GM18867 (cell line): ENCODE measurements at regions not wholly inside any gene's neighbourhood (a gene's known extent, or its start where the extent isn't known, plus 50 kb on each side); places are given as distances from the start of the nearest gene placed in this dataset.
"Not testable (repeated sequence)": the region's sequence is repeated elsewhere in the genome, so short reads cannot be mapped to it uniquely, and the experiment has no call there.

Experiments used
- ATAC-seq: cut with Tn5 transposase; IDR thresholded peaks from one replicate; pipeline ENCODE4 v1.9.1; 2021; ENCODE audit warnings: mild to moderate bottlenecking, moderate library complexity; ENCODE audit not compliant: unreplicated experiment

DNA sequence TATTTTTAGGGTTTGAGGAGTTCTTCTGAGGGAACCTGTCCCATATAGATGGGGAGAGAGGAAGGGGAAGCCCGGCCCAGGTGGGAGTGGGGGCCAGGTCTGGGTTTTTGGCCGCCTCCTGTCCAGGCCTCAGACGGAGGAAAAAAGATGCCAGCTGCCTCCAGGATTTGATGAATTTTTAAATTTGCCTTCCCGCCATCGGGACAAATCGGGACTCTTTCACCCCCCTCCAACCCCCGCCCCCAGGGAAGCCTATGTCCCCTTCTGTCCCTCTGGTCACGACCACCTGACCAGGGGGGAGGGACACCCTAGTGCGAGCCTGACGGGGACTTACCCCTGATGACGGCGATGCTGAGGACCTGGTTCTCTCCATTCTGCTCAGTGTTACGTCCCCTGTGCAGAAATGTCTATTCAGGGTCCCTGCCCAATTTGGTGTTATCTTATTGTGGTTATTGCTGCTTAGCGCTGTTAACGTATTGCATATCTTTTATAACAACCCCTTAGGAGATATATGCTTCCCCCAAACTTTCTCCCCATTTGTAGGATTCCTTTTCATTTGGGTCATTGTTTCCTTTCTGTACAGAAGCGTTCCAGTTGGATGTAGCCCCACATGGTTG, 115.9 kb upstream of the GRK3 start:
- peak; percentile 26 for ATAC-seq

DNA sequence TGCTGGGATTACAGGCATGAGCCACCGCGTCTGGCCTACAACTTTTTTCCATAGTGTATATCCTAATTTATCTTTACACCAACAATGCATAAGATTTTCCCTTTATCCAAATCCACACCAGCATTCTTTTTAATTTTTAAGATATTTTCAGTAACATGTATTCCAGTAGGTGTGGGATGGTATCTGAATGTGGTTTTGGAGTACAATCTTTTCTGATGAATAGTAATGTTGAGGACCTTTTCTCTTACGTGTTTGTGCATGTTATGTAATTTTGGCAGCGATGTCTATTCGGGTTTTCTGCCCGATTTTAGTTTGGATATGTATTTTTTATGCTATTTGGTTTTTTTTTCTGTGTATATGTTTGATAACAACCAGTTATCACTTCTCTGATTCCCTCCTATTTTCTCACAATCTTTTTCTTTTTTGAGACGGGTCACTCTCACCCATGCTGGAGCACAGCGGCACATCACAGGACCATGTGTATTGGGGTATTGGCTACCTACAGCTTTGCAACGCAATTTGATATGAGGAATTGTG, 114.6 kb upstream of the GRK3 start:
- no peak for ATAC-seq

DNA sequence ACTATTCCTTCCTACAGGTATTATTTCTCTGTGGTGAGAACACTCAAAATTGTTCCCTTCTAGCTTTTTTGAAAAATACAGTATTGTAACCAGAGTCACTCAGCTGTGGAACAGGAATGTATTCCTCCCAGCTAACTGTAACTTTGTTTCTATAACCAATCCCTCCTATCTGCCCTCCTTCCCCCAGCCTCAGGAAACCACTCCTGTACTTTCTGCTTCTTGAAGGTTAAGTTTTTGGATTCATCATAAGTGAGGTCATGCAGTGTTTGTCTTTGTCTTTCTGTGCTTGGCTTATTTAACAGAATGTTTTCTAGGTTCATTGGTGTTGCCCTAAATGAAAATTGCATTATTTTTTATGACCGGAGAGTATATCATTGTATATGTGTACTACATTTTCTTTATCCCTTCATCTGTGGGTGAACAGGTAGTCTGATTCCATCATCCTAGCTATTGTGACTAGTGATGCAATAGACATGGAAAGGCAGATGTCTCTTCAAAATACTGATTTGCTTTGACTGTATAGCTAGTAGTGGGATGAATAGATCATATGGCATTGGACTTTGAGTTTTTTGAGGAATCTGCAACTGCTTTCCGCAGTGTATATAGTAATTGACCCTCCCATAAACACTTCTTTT, 112.9 kb upstream of the GRK3 start:
- ATAC-seq, result no peak

DNA sequence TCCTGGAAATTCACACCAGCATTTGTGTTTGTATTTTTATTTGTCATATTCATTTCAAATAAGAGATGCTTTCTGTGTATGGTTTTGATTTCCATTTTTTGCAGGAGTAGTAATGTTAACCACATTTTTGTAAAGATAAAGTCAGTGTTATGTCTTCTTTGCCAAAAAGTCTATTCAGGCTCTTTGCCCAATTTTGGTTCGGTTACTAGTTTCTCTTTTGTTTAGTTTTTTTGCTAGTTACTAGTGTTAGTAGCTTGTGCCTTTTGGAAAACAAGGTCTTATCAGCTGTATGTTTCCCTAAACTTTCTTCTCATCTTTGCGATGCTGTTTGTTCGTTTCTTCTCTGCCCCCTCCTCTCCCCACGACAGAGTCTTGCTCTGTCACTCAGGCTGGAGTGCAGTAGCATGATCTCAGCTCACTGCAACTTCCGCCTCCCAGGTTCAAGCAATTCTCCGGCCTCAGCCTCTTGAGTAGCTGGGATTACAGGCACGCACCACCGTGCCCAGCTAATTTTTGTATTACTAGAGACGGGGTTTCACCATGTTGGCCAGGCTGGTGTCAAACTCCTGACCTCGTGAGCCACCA, 112.3 kb upstream of the GRK3 start:
- no peak for ATAC-seq

DNA sequence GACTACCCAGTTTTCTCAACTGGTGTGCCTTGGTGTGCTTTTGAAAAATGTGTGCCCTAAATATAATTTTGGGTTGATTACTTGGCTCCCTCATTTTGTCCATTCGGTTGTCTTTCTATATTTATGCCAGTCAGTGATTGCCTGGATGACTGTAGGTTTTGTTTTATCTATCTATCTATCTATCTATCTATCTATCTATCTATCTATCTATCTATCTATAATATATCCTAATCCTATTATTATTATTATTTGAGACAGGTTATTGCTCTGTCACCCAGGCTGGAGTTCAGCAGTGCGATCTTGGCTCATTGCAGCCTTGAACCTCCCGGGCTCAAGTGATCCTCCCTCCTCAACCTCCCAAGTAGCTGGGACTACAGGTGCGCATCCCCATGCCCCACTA, 111.4 kb upstream of the GRK3 start:
- no peak for ATAC-seq

DNA sequence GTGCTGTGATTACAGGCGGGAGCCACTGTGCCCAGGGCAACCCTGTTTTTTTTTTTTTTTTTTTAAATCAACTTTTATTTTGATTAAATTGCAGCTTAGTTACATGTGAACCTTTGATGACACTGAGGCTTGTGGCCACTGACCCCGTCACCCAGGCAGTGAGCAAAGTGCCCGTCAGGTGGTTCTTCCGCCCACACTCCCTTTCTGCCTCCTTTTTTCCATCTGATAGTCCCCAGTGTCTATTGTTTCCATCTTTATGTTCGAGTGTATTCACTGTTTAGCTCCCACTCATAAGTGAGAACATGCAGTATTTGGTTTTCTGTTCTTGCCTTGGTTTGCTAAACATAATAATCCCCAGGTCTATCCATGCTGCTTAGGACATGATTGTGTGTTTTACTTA, 110.9 kb upstream of the GRK3 start:
- no peak for ATAC-seq

DNA sequence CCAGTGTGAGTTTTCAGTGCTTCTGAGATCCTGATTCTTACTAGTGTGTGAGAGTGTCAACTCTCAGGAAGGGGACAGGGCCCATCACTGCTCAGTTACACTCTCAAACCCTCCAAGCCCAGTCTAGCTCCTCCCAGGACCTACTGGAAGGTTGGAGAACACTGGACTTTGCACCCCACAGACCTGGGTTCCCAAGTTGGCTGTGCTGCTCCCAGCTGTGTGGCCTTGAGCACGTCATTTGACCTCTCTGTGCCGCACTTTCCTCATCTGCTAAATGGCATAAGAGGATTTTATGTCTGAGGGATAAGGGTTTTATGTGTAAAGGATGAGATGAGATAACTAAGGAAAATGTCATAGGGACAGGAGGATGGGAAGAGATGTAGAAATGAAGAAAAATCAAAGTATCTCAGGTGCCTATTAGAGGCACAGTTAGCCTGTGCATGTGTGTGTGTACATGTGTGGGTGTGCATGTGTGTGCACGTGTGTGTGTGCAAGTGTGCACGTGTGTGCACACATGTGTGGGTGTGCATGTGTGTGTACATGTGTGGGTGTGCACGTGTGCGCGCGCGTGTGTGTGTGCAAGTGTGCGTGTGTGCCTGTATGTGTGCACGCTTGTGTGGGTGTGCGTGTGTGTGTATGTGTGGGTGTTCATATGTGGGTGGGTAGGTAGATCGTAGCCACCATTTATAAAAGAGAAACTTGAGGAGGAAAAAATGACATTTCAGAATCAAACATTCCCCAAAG, 108.0 kb upstream of the GRK3 start:
- ATAC-seq, result not testable (repeated sequence)

DNA sequence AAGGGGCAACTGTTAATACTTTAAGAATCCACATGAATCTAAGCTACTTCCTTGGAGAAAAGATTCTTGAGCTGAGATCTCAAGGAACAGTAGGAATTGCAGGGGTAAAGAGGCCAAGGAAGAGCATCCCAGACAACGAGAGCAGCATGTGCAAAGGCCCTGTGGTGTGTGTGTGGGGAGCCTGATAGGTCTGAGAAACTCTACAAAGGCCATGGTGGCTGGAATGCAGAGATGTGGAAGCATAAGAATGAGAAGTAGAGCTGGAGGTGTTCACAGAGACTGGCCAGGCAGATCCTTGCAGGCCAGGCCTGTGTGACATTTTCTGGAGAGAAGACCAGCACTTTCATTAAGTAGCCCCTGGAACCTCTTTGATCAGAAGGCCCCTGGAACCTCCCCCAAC, 105.8 kb upstream of the GRK3 start:
- not testable (repeated sequence) for ATAC-seq

DNA sequence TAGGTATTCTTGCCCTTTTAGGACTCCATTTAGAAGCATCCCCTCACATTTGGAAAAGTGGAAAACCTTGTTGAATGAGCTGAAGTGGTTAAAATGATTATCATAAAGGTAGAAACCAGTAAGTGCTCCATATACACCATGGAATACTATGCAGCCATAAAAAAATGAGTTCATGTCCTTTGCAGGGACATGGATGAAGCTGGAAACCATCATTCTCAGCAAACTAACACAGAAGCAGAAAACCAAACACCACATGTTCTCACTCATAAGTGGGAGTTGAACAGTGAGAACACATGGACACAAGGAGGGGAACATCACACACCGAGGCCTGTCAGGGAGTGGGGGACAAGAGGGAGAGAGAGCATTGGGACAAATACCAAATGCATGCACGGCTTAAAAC, 103.8 kb upstream of the GRK3 start:
- ATAC-seq, result not testable (repeated sequence)

DNA sequence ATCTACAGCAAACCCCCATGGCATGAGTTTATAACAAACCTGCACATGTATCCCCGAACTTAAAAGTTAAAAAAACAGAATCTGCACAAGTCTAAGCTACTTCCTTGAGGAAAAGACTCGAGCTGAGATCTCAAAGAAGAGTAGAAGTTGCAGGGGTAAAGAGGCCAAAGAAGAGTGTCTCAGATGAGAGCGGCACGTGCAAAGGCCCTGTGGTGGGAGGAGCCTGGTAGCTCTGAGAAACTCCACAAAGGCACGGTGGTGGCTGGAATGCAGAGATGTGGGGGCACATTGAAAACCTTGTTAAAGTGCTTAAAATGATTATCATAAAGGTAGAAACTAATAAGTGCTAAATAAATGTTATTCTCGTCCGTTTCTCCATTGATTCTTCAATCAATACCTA, 103.2 kb upstream of the GRK3 start:
- no peak for ATAC-seq

DNA sequence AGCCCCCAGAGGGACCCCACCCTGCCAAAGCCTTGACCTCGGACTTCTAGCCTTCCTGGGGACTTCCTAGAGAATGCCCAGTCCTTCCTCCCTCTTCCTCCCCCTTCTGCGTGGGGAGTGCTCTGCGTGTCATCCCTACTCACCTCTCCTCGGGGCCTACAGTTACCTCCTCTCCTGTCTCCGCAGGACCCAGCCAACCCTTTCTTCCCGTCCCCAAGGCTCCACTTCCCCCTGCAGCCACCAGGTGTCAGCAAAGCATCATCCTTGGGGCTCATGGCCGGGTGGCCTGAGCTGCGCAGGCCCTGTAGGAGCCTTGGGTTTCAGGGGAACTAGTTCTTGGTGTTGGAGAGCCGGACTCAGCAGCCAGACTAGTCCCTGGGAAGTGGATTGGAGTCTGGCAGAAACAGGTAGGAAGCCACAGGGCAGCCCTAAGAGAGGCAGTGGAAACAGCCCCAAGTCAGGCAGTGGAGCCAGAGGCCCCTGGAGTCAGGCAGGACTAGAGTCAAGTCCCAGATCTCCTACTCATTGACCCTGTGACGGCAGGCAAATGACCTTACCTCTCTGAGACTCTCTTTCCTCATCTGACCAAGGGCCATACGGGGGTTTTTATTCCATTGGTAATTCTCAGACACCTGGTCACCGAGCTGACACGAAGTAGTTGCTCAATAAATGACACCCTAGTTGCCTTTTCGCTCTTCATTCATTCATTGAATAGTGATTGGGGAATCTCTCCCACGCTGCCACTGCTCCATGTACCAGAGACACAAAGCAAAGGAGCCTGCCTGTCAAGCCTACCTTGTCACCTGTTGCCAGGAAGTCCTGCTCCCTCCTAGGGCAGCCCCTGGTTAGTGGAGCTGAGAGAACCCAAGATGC, 101.8 kb upstream of the GRK3 start:
- ATAC-seq, result not testable (repeated sequence)

DNA sequence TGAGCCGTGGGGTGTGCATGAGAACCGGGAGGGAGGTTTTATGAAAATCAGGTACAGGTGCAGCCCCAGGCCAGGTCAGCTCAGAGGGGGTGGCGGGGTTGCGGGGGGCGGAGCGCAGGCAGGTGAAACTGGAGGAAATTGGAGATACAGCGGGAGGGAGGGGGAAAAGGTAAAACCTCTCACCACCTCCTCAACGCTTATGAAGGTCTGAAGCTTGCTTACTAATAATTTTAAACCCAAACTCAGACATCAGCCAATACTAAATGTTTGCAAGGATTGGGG, 101.2 kb upstream of the GRK3 start:
- not testable (repeated sequence) for ATAC-seq

DNA sequence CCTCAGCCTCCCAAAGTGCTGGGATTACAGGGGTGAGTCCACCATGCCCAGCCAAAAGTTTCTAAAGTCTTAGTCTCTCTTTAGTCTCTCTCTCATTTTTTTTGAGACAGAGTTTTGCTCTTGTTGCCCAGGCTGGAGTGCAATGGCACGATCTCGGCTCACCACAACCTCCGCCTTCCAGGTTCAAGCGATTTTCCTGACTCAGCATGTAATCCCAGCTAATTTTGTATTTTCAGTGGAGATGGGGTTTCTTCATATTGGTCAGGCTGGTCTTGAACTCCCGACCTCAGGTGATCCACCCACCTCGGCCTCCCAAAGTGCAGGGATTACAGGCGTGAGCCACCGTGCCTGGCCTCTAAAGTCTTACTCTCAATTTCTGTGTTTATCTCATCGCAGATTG, 100.1 kb upstream of the GRK3 start:
- ATAC-seq, result not testable (repeated sequence)

DNA sequence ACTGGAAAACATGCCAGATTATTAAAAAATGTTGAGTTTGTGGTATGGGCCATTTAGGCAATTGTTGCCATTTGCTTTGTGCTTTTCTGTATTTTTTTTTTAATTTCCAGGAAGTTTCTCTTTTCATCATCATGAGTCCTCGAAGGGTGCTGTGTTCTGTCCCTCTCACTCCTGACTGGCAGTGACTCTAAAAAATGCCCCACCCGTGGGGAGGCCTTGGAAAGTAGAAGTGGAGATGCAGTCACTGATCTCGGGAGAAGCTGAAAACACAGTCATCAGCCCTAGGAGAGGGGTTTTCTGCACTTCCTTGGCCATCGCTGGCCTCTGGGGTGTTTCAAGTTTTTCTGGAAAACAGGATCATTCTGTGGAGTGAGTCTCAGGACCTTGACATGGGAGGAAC, 98.5 kb upstream of the GRK3 start:
- no peak for ATAC-seq

DNA sequence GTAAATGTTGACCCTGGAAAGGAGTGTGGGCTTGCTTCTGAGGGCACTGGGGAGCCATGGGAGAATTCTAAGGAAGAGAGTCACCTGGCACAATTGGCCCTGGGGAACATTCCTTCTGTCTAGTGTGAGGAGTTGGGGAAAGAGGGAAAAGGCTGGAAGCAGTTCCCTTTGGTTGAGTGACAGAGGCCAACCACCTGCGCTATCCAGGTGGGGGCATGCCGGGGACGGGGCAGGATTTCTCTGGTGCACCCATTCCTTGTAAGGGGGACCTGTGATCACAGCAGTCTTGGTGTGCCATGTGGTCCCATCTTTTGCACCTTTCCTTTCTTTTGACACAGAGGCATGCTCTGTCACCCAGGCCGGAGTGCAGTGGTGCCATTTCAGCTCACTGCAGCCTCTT, 92.1 kb upstream of the GRK3 start:
- ATAC-seq, result no peak

DNA sequence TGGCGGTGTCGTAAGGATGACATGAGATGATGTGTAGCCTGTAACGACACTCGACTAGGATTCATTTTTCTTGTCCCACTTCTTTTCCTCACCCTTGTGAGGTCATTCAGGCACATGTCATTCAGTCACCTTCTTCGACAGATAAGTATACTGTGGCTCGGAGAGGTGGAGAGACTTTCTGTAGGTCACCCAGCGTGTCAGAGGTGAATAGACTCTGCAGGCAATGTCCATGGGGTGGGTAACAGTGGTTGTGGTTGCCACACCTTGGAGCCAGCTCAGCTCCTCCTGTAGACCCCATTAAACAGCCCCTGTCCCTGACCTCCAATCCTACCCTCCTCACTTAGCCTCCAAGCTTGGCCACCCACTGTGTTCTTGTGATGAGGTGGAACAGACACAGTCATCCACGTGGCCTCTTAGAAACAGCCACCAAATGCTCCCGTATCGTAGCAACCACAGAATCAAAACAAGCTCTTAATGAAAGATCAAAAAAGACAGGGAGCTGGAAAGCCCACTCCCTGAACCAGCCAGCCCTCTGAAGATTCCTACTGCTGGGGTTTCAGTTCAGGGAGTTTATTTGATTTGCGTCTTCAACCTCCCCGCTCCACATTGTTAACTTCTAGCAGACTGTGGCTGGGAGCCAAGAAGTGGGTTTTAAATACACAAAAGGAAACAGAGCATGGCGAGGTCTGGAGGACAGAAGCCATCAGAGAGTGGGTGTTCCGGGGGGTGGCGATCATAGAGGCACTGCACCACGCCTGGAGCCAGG, 89.0 kb upstream of the GRK3 start:
- ATAC-seq, result no peak

DNA sequence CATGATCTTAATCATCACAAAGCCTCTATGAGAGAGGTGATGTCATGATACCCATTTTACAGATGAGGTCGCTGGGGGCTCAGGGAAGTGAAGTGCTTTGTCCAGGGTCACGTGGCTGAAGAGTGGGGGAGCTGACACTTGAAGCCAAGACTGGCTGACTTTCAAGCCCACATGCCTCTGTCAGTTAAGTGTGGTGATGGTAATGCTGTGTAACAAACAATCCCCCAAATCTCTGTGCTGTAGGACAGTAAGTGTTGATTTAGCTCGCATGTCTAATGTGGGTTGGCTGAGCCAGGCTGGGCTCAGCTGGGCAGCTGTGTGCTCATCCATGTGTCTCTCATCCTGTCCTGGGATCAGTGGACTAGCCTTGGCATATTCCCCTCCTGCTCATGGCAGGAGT, 87.1 kb upstream of the GRK3 start:
- ATAC-seq, result no peak

DNA sequence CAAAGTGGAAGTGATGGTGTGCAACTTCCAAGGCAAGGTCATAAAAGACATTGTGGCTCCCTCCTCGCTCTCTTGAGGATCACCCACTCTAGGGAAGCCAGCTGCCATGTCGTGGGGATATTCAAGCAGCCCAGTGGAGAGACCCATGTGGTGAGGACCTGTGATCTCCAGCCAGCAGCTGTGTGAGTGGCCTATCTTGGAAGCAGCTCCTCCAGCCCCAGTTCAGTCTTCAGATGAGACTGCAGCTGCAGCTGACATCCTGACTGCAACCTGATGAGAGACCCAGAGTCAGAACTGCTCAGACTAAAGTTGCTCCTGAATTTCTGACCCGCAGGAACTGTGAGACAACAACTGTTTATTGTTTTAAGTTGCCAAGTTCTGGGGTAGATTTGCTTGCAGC, 86.4 kb upstream of the GRK3 start:
- ATAC-seq, result no peak

DNA sequence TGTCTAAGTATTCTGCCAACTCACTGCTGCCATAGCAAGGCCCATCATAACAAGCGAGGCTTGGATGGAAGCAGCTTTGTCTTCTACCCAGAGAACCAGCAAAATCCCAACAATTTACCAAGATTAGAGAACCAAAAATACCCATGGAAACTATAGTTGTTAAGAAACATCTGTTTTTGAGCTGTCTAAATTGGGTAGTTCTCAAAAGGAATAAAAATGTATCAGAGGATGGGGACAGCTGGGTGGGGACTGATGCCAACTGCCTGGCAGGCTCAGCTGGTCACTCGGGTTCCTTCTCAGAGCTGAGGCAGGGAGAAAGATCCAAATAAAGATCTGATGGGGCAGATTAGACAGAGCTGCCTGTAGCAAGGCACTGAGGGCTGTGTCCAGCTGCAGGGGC, 85.9 kb upstream of the GRK3 start:
- ATAC-seq, result no peak

DNA sequence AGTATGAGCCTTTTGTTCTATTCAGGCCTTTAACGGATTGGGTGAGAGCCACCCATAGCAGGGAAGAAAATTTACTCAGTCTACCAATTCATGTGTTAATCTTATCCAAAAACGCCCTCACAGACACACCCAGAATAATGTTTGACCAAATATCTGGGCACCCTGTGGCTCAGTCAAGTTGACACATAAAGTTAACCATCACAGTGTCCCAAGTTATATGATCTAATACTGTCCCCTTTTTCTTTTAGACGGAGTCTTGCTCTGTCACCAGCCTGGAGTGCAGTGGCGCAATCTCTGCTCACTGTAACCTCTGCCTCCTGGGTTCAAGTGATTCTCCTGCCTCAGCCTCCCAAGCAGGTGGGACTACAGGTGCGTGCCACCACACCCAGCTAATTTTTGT, 83.6 kb upstream of the GRK3 start:
- ATAC-seq, result not testable (repeated sequence)
